ENCODE measurements at regions not wholly inside any gene's neighbourhood (a gene's known extent, or its start where the extent isn't known, plus 50 kb on each side); places are given as distances from the start of the nearest gene placed in this dataset.
"Not testable (repeated sequence)": the region's sequence is repeated elsewhere in the genome, so short reads cannot be mapped to it uniquely, and the experiment has no call there.

GRCh38 chr9:103611950-103612349, 482.2 kb upstream of the SMC2 start:
- H3K9me3 Mint-ChIP-seq: peaks cover 16% of the 10 kb centered on the region
- DNase-seq (ENCODE audit: low spot score); intact Hi-C loops (cut with micrococcal nuclease); H3K27ac Mint-ChIP-seq; H3K27me3 Mint-ChIP-seq (ENCODE audit: insufficient read depth); H3K4me1 Mint-ChIP-seq (ENCODE audit: low read depth); H3K4me3 Mint-ChIP-seq; H3K36me3 Mint-ChIP-seq (ENCODE audit: low read depth): not testable (repeated sequence)

- H3K27ac Mint-ChIP-seq: no peak overlapping the region
- H3K4me1 Mint-ChIP-seq (ENCODE audit: low read depth): no peaks in the 10 kb centered on the region
- no peaks in the 10 kb centered on the region for H3K36me3 Mint-ChIP-seq (ENCODE audit: low read depth)
- H3K9me3 Mint-ChIP-seq: peaks cover 16% of the 10 kb centered on the region
- intact Hi-C loops (cut with micrococcal nuclease): no loop called here
- DNase-seq (ENCODE audit: low spot score): no peak
- no peak overlapping the region for H3K4me3 Mint-ChIP-seq
- no peaks in the 10 kb centered on the region for H3K27me3 Mint-ChIP-seq (ENCODE audit: insufficient read depth)
Observed at GRCh38 chr9:103615994-103616393, 478.1 kb upstream of the SMC2 start.

DNA sequence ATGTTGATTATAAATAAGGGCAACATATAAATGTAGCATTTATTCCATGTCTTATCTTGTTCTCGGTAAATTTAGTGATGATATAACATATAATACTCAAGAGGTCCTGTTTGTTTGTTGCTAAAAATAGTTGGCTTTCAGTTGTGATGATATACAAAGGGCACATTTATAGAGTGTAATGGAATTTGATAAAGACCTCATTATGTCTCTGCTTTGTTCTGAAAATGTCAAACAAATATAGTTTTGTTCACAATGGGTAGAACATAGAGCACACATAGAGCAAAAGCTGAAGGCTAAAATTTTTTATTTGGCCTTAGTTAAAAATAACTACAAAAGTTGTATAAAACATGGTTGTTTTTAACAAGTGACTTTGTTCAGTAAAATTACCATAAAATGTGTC, 477.1 kb upstream of the SMC2 start:
- H3K4me1 Mint-ChIP-seq (ENCODE audit: low read depth): no peaks in the 10 kb centered on the region
- no peak overlapping the region for H3K4me3 Mint-ChIP-seq

GRCh38 chr9:103625161-103625804, 468.8 kb upstream of the SMC2 start:
- Mint-ChIP-seq H3K27ac (no peak overlapping the region), H3K36me3 (ENCODE audit: low read depth) (no peaks in the 10 kb centered on the region)

More for the DNA sequence above, 477.1 kb upstream of the SMC2 start:
- H3K9me3 Mint-ChIP-seq: peaks cover 16% of the 10 kb centered on the region
- no peak overlapping the region for H3K27ac Mint-ChIP-seq
- DNase-seq (ENCODE audit: low spot score): no peak
- H3K36me3 Mint-ChIP-seq (ENCODE audit: low read depth): no peaks in the 10 kb centered on the region
- intact Hi-C loops (cut with micrococcal nuclease): no loop called here
- H3K27me3 Mint-ChIP-seq (ENCODE audit: insufficient read depth): no peaks in the 10 kb centered on the region

DNA sequence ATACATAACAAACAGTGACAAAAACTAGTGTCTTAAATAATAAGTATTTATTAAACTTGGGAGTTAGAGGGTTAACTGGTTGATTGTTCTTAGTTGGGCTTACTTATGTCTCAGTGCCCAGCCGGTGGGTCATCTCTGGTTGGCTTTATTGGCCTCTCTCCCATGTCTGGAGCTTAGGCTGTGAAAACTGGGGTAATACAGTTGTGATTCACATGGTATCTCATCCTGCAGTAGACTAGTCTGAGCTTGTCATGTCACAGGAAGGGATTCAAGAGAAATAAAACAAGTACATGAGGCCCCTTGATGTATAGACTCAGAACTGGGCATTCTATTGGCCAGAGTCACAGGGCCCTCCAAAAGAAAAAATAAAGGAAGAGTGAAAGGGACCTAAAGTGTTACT, 466.4 kb upstream of the SMC2 start:
- intact Hi-C loops (cut with micrococcal nuclease): no loop called here
- H3K9me3 Mint-ChIP-seq: no peaks in the 10 kb centered on the region
- H3K27me3 Mint-ChIP-seq (ENCODE audit: insufficient read depth): no peaks in the 10 kb centered on the region
- H3K27ac Mint-ChIP-seq: no peak overlapping the region
- no peaks in the 10 kb centered on the region for H3K4me1 Mint-ChIP-seq (ENCODE audit: low read depth)
- no peaks in the 10 kb centered on the region for H3K36me3 Mint-ChIP-seq (ENCODE audit: low read depth)
- DNase-seq (ENCODE audit: low spot score): no peak
- no peak overlapping the region for H3K4me3 Mint-ChIP-seq

More at GRCh38 chr9:103625161-103625804, 468.8 kb upstream of the SMC2 start:
- Mint-ChIP-seq H3K4me1 (ENCODE audit: low read depth) (no peaks in the 10 kb centered on the region), H3K27me3 (ENCODE audit: insufficient read depth) (no peaks in the 10 kb centered on the region), H3K4me3 (no peak overlapping the region), H3K9me3 (no peaks in the 10 kb centered on the region)
- intact Hi-C loops (cut with micrococcal nuclease): no loop called here
- no peak for DNase-seq (ENCODE audit: low spot score)

GRCh38 chr9:103649086-103649485, 445.0 kb upstream of the SMC2 start:
- H3K4me3 Mint-ChIP-seq: no peak overlapping the region
- H3K9me3 Mint-ChIP-seq: no peaks in the 10 kb centered on the region
- no peak overlapping the region for H3K27ac Mint-ChIP-seq
- intact Hi-C loops (cut with micrococcal nuclease): no loop called here
- no peak for DNase-seq (ENCODE audit: low spot score)
- no peaks in the 10 kb centered on the region for H3K36me3 Mint-ChIP-seq (ENCODE audit: low read depth)
- H3K27me3 Mint-ChIP-seq (ENCODE audit: insufficient read depth): no peaks in the 10 kb centered on the region
- no peaks in the 10 kb centered on the region for H3K4me1 Mint-ChIP-seq (ENCODE audit: low read depth)

DNA sequence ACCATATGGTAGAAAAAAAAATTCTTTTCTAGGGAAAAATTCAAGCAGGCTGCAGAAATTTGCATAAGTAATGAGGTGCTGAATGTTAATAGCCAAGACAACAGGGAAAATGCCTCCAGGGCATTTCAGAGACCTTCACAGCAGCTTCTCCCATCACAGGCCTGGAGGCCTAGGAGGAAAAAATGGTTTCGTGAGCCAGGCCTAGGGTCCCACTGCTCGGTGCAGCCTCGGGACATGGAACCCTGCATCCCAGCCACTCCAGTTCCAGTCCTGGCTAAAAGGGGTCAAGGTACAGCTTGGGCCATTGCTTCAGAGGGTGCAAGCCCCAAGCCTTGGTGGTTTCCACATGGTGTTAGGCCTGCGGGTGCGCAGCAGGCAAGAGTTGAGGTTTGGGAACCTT, 436.0 kb upstream of the SMC2 start:
- H3K4me1 Mint-ChIP-seq (ENCODE audit: low read depth): no peaks in the 10 kb centered on the region
- no peaks in the 10 kb centered on the region for H3K27me3 Mint-ChIP-seq (ENCODE audit: insufficient read depth)
- no peaks in the 10 kb centered on the region for H3K36me3 Mint-ChIP-seq (ENCODE audit: low read depth)
- no peak overlapping the region for H3K27ac Mint-ChIP-seq
- H3K4me3 Mint-ChIP-seq: no peak overlapping the region
- intact Hi-C loops (cut with micrococcal nuclease): no loop called here
- DNase-seq (ENCODE audit: low spot score): no peak
- H3K9me3 Mint-ChIP-seq: peaks cover 5% of the 10 kb centered on the region

DNA sequence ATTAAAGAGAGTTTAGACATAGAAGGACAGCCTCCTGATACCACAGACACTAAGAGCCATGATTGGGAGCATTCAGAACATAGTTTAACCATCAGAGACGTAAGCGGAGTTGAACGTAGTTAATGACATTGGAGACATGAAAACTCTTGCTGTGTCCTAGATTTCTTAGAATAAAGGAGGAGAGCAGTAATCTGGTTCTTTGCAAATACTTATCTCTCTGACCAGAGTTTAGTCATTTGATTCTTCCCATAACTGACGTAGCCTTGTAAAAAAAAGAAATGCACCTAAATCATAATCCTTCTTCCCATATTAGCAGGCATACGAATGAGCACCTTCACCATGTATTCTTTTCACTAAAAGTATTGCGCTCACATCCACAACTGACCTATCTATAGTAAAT, 433.3 kb upstream of the SMC2 start:
- intact Hi-C loops (cut with micrococcal nuclease): no loop called here
- Mint-ChIP-seq H3K27me3 (ENCODE audit: insufficient read depth) (no peaks in the 10 kb centered on the region), H3K9me3 (peaks cover 5% of the 10 kb centered on the region), H3K36me3 (ENCODE audit: low read depth) (no peaks in the 10 kb centered on the region), H3K4me3 (no peak overlapping the region), H3K27ac (no peak overlapping the region), H3K4me1 (ENCODE audit: low read depth) (no peaks in the 10 kb centered on the region)
- DNase-seq (ENCODE audit: low spot score): no peak

- no peak for DNase-seq (ENCODE audit: low spot score)
- Mint-ChIP-seq H3K27me3 (ENCODE audit: insufficient read depth) (no peaks in the 10 kb centered on the region), H3K4me1 (ENCODE audit: low read depth) (no peaks in the 10 kb centered on the region), H3K27ac (no peak overlapping the region), H3K4me3 (no peak overlapping the region), H3K36me3 (ENCODE audit: low read depth) (no peaks in the 10 kb centered on the region), H3K9me3 (peaks cover 5% of the 10 kb centered on the region)
- intact Hi-C loops (cut with micrococcal nuclease): no loop called here
Observed at GRCh38 chr9:103661663-103662062, 432.4 kb upstream of the SMC2 start.

- Mint-ChIP-seq H3K4me3 (no peak overlapping the region), H3K36me3 (ENCODE audit: low read depth) (no peaks in the 10 kb centered on the region), H3K4me1 (ENCODE audit: low read depth) (no peaks in the 10 kb centered on the region), H3K27me3 (ENCODE audit: insufficient read depth) (no peaks in the 10 kb centered on the region), H3K9me3 (no peaks in the 10 kb centered on the region), H3K27ac (no peak overlapping the region)
- no peak for DNase-seq (ENCODE audit: low spot score)
- intact Hi-C loops (cut with micrococcal nuclease): no loop called here
Observed at GRCh38 chr9:103669296-103669695, 424.8 kb upstream of the SMC2 start.

DNA sequence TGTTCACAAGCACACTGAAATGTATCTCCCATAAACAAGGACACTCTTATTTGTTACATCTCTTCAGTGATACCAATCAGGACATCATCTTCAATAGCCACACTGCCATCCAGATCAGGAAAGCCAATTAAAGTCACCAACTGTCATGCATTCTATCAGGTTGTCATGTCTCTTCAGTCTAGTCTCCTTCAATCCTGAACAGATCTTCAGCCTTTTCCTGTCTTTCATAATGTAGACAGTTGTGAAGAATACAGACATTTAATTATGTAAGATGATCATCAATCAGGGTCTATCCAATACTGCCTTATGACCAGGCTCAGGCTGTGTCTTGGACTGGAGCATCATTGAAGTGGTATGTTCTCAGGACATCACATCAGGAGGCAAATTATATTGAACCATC, 419.8 kb upstream of the SMC2 start:
- no peak overlapping the region for H3K4me3 Mint-ChIP-seq
- no peak for DNase-seq (ENCODE audit: low spot score)
- H3K27me3 Mint-ChIP-seq (ENCODE audit: insufficient read depth): no peaks in the 10 kb centered on the region
- no peaks in the 10 kb centered on the region for H3K36me3 Mint-ChIP-seq (ENCODE audit: low read depth)
- no peaks in the 10 kb centered on the region for H3K9me3 Mint-ChIP-seq
- no peak overlapping the region for H3K27ac Mint-ChIP-seq
- intact Hi-C loops (cut with micrococcal nuclease): no loop called here
- no peaks in the 10 kb centered on the region for H3K4me1 Mint-ChIP-seq (ENCODE audit: low read depth)

GRCh38 chr9:103680581-103680980, 413.5 kb upstream of the SMC2 start:
- H3K27ac Mint-ChIP-seq: no peak overlapping the region
- no peaks in the 10 kb centered on the region for H3K9me3 Mint-ChIP-seq
- DNase-seq (ENCODE audit: low spot score): no peak
- H3K27me3 Mint-ChIP-seq (ENCODE audit: insufficient read depth): no peaks in the 10 kb centered on the region
- no peaks in the 10 kb centered on the region for H3K36me3 Mint-ChIP-seq (ENCODE audit: low read depth)
- intact Hi-C loops (cut with micrococcal nuclease): no loop called here
- H3K4me1 Mint-ChIP-seq (ENCODE audit: low read depth): no peaks in the 10 kb centered on the region
- H3K4me3 Mint-ChIP-seq: no peak overlapping the region

GRCh38 chr9:103681435-103681834, 412.7 kb upstream of the SMC2 start:
- intact Hi-C loops (cut with micrococcal nuclease): no loop called here
- no peaks in the 10 kb centered on the region for H3K4me1 Mint-ChIP-seq (ENCODE audit: low read depth)
- no peak for DNase-seq (ENCODE audit: low spot score)
- H3K9me3 Mint-ChIP-seq: no peaks in the 10 kb centered on the region
- H3K36me3 Mint-ChIP-seq (ENCODE audit: low read depth): no peaks in the 10 kb centered on the region
- H3K27me3 Mint-ChIP-seq (ENCODE audit: insufficient read depth): no peaks in the 10 kb centered on the region
- no peak overlapping the region for H3K27ac Mint-ChIP-seq
- no peak overlapping the region for H3K4me3 Mint-ChIP-seq

Measured in activated T-helper 1 cell treated with anti-CD3 and anti-CD28 coated beads, Interleukin-12 subunit alpha, Interleukin-12 subunit beta, Interleukin-2, Interleukin-4 antibody, amounts not matched to agents 30 ng/mL and 10 ng/mL and 1 ng/mL, durations not matched to agents 14 hours and 24 hours and 36 hours (primary cell).